ENCODE measurements at regions not wholly inside any gene's neighbourhood (a gene's known extent, or its start where the extent isn't known, plus 50 kb on each side); places are given as distances from the start of the nearest gene placed in this dataset.

GRCh38 chr1:34296059-34296458 is 119.4 kb downstream of the C1orf94 start:
- Histone ChIP-seq H3K27me3 (ENCODE audit: insufficient read depth, low read length) (no peaks in the 10 kb centered on the region), H3K23ac (ENCODE audit: low read length) (no peak overlapping the region), H2BK12ac (ENCODE audit: low read length) (no peak overlapping the region), H4K91ac (ENCODE audit: low read depth, low read length) (no peak overlapping the region), H2BK120ac (ENCODE audit: insufficient read depth, low read length, poor library complexity) (no peak overlapping the region), H2AFZ (ENCODE audit: insufficient read depth, low read length, poor library complexity) (no peak overlapping the region), H3K79me1 (ENCODE audit: low read length) (no peaks in the 10 kb centered on the region), H2AK5ac (ENCODE audit: low read length) (no peak overlapping the region), H3K14ac (ENCODE audit: low read length) (no peak overlapping the region), H3K36me3 (ENCODE audit: control insufficient read depth in 1 of 2, insufficient read depth in 2 of 2, low read length in 2 of 2) (no peaks in the 10 kb centered on the region), H3K18ac (ENCODE audit: low read length) (no peak overlapping the region), H3K4me1 (ENCODE audit: control insufficient read depth in 1 of 2, insufficient read depth in 2 of 2, low read length in 2 of 2) (no peaks in the 10 kb centered on the region), H3K9ac (ENCODE audit: low read length) (no peak overlapping the region), H3K4me2 (ENCODE audit: low read length) (no peak overlapping the region), H3K9me3 (ENCODE audit: insufficient read depth, low read depth, low read length) (peaks cover 4% of the 10 kb centered on the region), H2BK5ac (ENCODE audit: low read depth, low read length, poor library complexity) (no peak overlapping the region), H3K4me3 (ENCODE audit: low read depth, low read length) (no peak overlapping the region), H4K12ac (ENCODE audit: low read depth, low read length) (no peak overlapping the region), H3K27ac (ENCODE audit: low read depth, low read length) (no peak overlapping the region), H3K4ac (ENCODE audit: low read depth, low read length) (no peak overlapping the region), H4K8ac (ENCODE audit: low read depth, low read length) (no peak overlapping the region), H3K79me2 (ENCODE audit: control insufficient read depth, insufficient read depth, low read length, poor library complexity) (no peaks in the 10 kb centered on the region)
- DNase-seq: no peak
- WGBS (ENCODE audit: extremely low coverage, insufficient coverage, insufficient read length): no CpG with 5 or more reads among the region's 6 CpGs

- Histone ChIP-seq H3K9ac (ENCODE audit: low read length) (no peak overlapping the region), H3K4me1 (ENCODE audit: control insufficient read depth in 1 of 2, insufficient read depth in 2 of 2, low read length in 2 of 2) (no peaks in the 10 kb centered on the region), H2AFZ (ENCODE audit: insufficient read depth, low read length, poor library complexity) (no peak overlapping the region), H2BK12ac (ENCODE audit: low read length) (no peak overlapping the region), H4K12ac (ENCODE audit: low read depth, low read length) (no peak overlapping the region), H3K4me2 (ENCODE audit: low read length) (no peak overlapping the region), H4K8ac (ENCODE audit: low read depth, low read length) (no peak overlapping the region), H4K91ac (ENCODE audit: low read depth, low read length) (no peak overlapping the region), H3K79me1 (ENCODE audit: low read length) (no peaks in the 10 kb centered on the region), H3K36me3 (ENCODE audit: control insufficient read depth in 1 of 2, insufficient read depth in 2 of 2, low read length in 2 of 2) (no peaks in the 10 kb centered on the region), H3K79me2 (ENCODE audit: control insufficient read depth, insufficient read depth, low read length, poor library complexity) (no peaks in the 10 kb centered on the region), H2BK120ac (ENCODE audit: insufficient read depth, low read length, poor library complexity) (no peak overlapping the region), H2BK5ac (ENCODE audit: low read depth, low read length, poor library complexity) (no peak overlapping the region), H3K27me3 (ENCODE audit: insufficient read depth, low read length) (no peaks in the 10 kb centered on the region), H3K23ac (ENCODE audit: low read length) (no peak overlapping the region), H3K4me3 (ENCODE audit: low read depth, low read length) (no peak overlapping the region), H3K18ac (ENCODE audit: low read length) (no peak overlapping the region), H2AK5ac (ENCODE audit: low read length) (no peak overlapping the region), H3K9me3 (ENCODE audit: insufficient read depth, low read depth, low read length) (peaks cover 6% of the 10 kb centered on the region), H3K14ac (ENCODE audit: low read length) (no peak overlapping the region), H3K4ac (ENCODE audit: low read depth, low read length) (no peak overlapping the region), H3K27ac (ENCODE audit: low read depth, low read length) (no peak overlapping the region)
- no CpG with 5 or more reads among the region's 1 CpG for WGBS (ENCODE audit: extremely low coverage, insufficient coverage, insufficient read length)
- no peak for DNase-seq
These were observed 126.1 kb downstream of the C1orf94 start for GRCh38 chr1:34302798-34303197.

- Histone ChIP-seq H2BK12ac (ENCODE audit: low read length) (no peak overlapping the region), H4K12ac (ENCODE audit: low read depth, low read length) (no peak overlapping the region), H3K4me3 (ENCODE audit: low read depth, low read length) (no peak overlapping the region), H3K23ac (ENCODE audit: low read length) (no peak overlapping the region), H2BK5ac (ENCODE audit: low read depth, low read length, poor library complexity) (no peak overlapping the region), H2AK5ac (ENCODE audit: low read length) (no peak overlapping the region), H3K27me3 (ENCODE audit: insufficient read depth, low read length) (no peaks in the 10 kb centered on the region), H4K91ac (ENCODE audit: low read depth, low read length) (no peak overlapping the region), H3K9ac (ENCODE audit: low read length) (no peak overlapping the region), H3K36me3 (ENCODE audit: control insufficient read depth in 1 of 2, insufficient read depth in 2 of 2, low read length in 2 of 2) (no peaks in the 10 kb centered on the region), H3K79me2 (ENCODE audit: control insufficient read depth, insufficient read depth, low read length, poor library complexity) (no peaks in the 10 kb centered on the region), H4K8ac (ENCODE audit: low read depth, low read length) (no peak overlapping the region), H3K4me2 (ENCODE audit: low read length) (no peak overlapping the region), H3K9me3 (ENCODE audit: insufficient read depth, low read depth, low read length) (peaks cover 6% of the 10 kb centered on the region), H3K14ac (ENCODE audit: low read length) (no peak overlapping the region), H3K4ac (ENCODE audit: low read depth, low read length) (no peak overlapping the region), H2BK120ac (ENCODE audit: insufficient read depth, low read length, poor library complexity) (no peak overlapping the region), H3K27ac (ENCODE audit: low read depth, low read length) (no peak overlapping the region), H3K4me1 (ENCODE audit: control insufficient read depth in 1 of 2, insufficient read depth in 2 of 2, low read length in 2 of 2) (no peaks in the 10 kb centered on the region), H2AFZ (ENCODE audit: insufficient read depth, low read length, poor library complexity) (no peak overlapping the region), H3K79me1 (ENCODE audit: low read length) (no peaks in the 10 kb centered on the region), H3K18ac (ENCODE audit: low read length) (no peak overlapping the region)
- no peak for DNase-seq
These were observed 126.5 kb downstream of the C1orf94 start for GRCh38 chr1:34303218-34303617.

GRCh38 chr1:34306568-34306967 is 129.9 kb downstream of the C1orf94 start:
- no peak overlapping the region for H3K14ac ChIP-seq (ENCODE audit: low read length)
- H3K4me3 ChIP-seq (ENCODE audit: low read depth, low read length): no peak overlapping the region
- no peaks in the 10 kb centered on the region for H3K27me3 ChIP-seq (ENCODE audit: insufficient read depth, low read length)
- H3K79me2 ChIP-seq (ENCODE audit: control insufficient read depth, insufficient read depth, low read length, poor library complexity): no peaks in the 10 kb centered on the region
- no peak overlapping the region for H4K91ac ChIP-seq (ENCODE audit: low read depth, low read length)
- H3K18ac ChIP-seq (ENCODE audit: low read length): no peak overlapping the region
- no peaks in the 10 kb centered on the region for H3K36me3 ChIP-seq (ENCODE audit: control insufficient read depth in 1 of 2, insufficient read depth in 2 of 2, low read length in 2 of 2)
- no peak overlapping the region for H4K8ac ChIP-seq (ENCODE audit: low read depth, low read length)
- H4K12ac ChIP-seq (ENCODE audit: low read depth, low read length): no peak overlapping the region
- H3K4me1 ChIP-seq (ENCODE audit: control insufficient read depth in 1 of 2, insufficient read depth in 2 of 2, low read length in 2 of 2): no peaks in the 10 kb centered on the region
- peaks cover 6% of the 10 kb centered on the region for H3K9me3 ChIP-seq (ENCODE audit: insufficient read depth, low read depth, low read length)
- H2BK5ac ChIP-seq (ENCODE audit: low read depth, low read length, poor library complexity): no peak overlapping the region
- H3K4ac ChIP-seq (ENCODE audit: low read depth, low read length): no peak overlapping the region
- H3K4me2 ChIP-seq (ENCODE audit: low read length): no peak overlapping the region
- H2BK120ac ChIP-seq (ENCODE audit: insufficient read depth, low read length, poor library complexity): no peak overlapping the region
- no peak overlapping the region for H2AFZ ChIP-seq (ENCODE audit: insufficient read depth, low read length, poor library complexity)
- no peak for DNase-seq
- H2AK5ac ChIP-seq (ENCODE audit: low read length): no peak overlapping the region
- no peaks in the 10 kb centered on the region for H3K79me1 ChIP-seq (ENCODE audit: low read length)
- H3K27ac ChIP-seq (ENCODE audit: low read depth, low read length): no peak overlapping the region
- no peak overlapping the region for H3K9ac ChIP-seq (ENCODE audit: low read length)
- WGBS (ENCODE audit: extremely low coverage, insufficient coverage, insufficient read length): no CpG with 5 or more reads among the region's 2 CpGs
- no peak overlapping the region for H3K23ac ChIP-seq (ENCODE audit: low read length)
- H2BK12ac ChIP-seq (ENCODE audit: low read length): no peak overlapping the region
